Right atrium auricular region (tissue), 2 donors: ENCODE measurements at regions not wholly inside any gene's neighbourhood (a gene's known extent, or its start where the extent isn't known, plus 50 kb on each side); places are given as distances from the start of the nearest gene placed in this dataset.

ENCODE experiments used
- DNase-seq: peaks from one replicate; pipeline ENCODE4 v3.0.0-alpha.2; 2019; ENCODE audit warnings: low spot score
- H3K27ac ChIP-seq, 2 donors: fragments of 200-600 bp; sonication (generic); 1 replicate in 1 of 2; 2 replicates in 1 of 2; pipeline ENCODE4 v1.5.1; 2016 to 2019
- H3K27me3 ChIP-seq, 2 donors: fragments of 200-600 bp; sonication (generic); one replicate each; pipeline versions ENCODE4 v1.5.1 to v1.6.0; 2017 to 2019
- H3K36me3 ChIP-seq: fragments of 200-600 bp; sonication (generic); one replicate; pipeline ENCODE4 v1.5.1; 2016
- H3K4me1 ChIP-seq, 2 donors: fragments of 200-600 bp; sonication (generic); one replicate each; pipeline versions ENCODE4 v1.5.1 to v1.6.0; 2017 to 2019
- H3K4me3 ChIP-seq, 2 donors: fragments of 200-600 bp; sonication (generic); 1 replicate in 1 of 2; 2 replicates in 1 of 2; pipeline ENCODE4 v1.5.1; 2017 to 2019; ENCODE audit warnings: mild to moderate bottlenecking in 1 of 2, moderate library complexity in 1 of 2
- H3K9me3 ChIP-seq, 2 donors: fragments of 200-600 bp; sonication (generic); one replicate each; pipeline ENCODE4 v1.5.1; 2019
- TF ChIP-seq, protein P1 (sequence below), 2 donors: fragments of 200-600 bp; sonication (generic); IDR thresholded peaks; one replicate each; pipeline ENCODE4 v1.5.1; 2019; ENCODE audit warnings: antibody characterized with exemption in 2 of 2

DNA sequence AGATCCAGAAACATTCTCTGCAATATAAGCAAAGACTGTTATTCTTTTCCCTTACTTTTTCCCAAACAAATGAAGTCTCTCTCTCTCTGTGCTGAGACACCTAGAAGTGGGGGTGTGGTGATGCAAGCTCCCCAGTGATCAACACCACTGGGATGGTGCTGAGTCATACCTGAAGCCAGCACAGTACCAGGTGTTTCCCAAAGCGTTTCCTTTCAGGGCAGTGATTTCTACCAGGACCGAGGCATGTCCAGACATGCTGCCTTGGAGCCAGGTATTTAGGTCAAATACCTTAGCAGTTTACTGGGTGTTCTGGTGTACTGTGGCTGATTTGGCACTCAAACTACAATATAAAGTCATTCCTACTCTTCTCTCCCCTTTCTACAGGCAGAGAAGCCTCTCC is 726.5 kb downstream of the FAM133A start:
- TF ChIP-seq, protein P1, sequence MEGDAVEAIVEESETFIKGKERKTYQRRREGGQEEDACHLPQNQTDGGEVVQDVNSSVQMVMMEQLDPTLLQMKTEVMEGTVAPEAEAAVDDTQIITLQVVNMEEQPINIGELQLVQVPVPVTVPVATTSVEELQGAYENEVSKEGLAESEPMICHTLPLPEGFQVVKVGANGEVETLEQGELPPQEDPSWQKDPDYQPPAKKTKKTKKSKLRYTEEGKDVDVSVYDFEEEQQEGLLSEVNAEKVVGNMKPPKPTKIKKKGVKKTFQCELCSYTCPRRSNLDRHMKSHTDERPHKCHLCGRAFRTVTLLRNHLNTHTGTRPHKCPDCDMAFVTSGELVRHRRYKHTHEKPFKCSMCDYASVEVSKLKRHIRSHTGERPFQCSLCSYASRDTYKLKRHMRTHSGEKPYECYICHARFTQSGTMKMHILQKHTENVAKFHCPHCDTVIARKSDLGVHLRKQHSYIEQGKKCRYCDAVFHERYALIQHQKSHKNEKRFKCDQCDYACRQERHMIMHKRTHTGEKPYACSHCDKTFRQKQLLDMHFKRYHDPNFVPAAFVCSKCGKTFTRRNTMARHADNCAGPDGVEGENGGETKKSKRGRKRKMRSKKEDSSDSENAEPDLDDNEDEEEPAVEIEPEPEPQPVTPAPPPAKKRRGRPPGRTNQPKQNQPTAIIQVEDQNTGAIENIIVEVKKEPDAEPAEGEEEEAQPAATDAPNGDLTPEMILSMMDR (IDR thresholded peaks at IDR 0.05): no peak
- no peak overlapping the region for H3K4me3 ChIP-seq
- no peak overlapping the region for H3K27ac ChIP-seq
- no peaks in the 10 kb centered on the region for H3K36me3 ChIP-seq
- no peaks in the 10 kb centered on the region for H3K27me3 ChIP-seq
- H3K9me3 ChIP-seq: no peaks in the 10 kb centered on the region
- DNase-seq: no peak
- no peaks in the 10 kb centered on the region for H3K4me1 ChIP-seq

DNA sequence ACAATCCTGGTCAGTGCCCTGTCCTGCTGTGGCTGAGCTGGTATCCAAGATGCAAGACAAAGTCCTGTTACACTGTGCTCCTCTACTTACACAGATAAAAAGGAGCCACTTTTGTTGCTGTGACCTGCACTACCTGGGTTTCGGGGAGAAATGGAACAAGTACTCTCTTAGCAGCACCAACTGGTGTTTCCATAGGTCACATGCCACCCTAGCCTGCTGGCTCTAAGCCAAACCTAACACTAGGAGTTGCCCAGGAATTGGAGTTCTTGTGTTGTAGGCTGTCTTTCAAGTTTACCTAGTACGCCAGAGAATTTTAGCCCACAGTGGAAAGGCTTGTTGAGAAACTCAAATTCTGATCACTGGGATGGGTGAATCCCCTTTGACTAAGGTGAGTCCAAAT is 727.4 kb downstream of the FAM133A start:
- Histone ChIP-seq H3K27ac (no peak overlapping the region), H3K4me3 (no peak overlapping the region), H3K4me1 (no peaks in the 10 kb centered on the region), H3K36me3 (no peaks in the 10 kb centered on the region), H3K9me3 (no peaks in the 10 kb centered on the region), H3K27me3 (no peaks in the 10 kb centered on the region)
- TF ChIP-seq, protein P1 (IDR thresholded peaks at IDR 0.05): no peak
- DNase-seq: no peak

GRCh38 chrX:94414746-94415145 is 740.7 kb downstream of the FAM133A start:
- DNase-seq: no peak
- H3K27me3 ChIP-seq: no peaks in the 10 kb centered on the region
- H3K9me3 ChIP-seq: no peaks in the 10 kb centered on the region
- no peak overlapping the region for H3K27ac ChIP-seq
- TF ChIP-seq, protein P1 (IDR thresholded peaks at IDR 0.05): no peak
- no peak overlapping the region for H3K4me3 ChIP-seq
- H3K36me3 ChIP-seq: no peaks in the 10 kb centered on the region
- H3K4me1 ChIP-seq: no peaks in the 10 kb centered on the region

GRCh38 chrX:94418065-94418464 is 744.1 kb downstream of the FAM133A start:
- Histone ChIP-seq H3K27me3 (no peaks in the 10 kb centered on the region), H3K4me1 (no peaks in the 10 kb centered on the region), H3K36me3 (no peaks in the 10 kb centered on the region), H3K9me3 (no peaks in the 10 kb centered on the region), H3K4me3 (no peak overlapping the region), H3K27ac (no peak overlapping the region)
- DNase-seq: no peak
- TF ChIP-seq, protein P1 (IDR thresholded peaks at IDR 0.05): no peak

DNA sequence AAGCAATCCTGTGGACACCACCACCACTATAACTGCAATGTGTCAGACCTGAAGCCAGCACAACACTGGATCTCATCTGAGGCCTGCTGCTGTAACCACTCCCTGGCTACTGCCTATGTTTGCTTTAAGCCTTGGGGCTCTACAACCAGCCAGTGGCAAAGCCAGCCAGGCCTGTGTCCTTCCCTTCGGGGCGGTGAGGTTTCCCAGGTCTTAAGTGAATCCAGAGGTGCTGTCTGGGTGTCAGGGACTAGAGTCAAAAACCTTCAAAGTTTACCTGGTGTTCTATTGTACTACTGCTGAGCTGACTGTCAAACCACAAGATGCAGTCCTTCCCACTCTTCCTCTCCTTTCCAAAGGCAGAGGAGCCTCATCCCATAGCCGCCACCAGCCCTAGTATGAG is 750.5 kb downstream of the FAM133A start:
- no peak for DNase-seq
- Histone ChIP-seq H3K36me3 (no peaks in the 10 kb centered on the region), H3K4me3 (no peak overlapping the region), H3K27ac (no peak overlapping the region), H3K4me1 (no peaks in the 10 kb centered on the region), H3K27me3 (no peaks in the 10 kb centered on the region), H3K9me3 (no peaks in the 10 kb centered on the region)
- TF ChIP-seq, protein P1 (IDR thresholded peaks at IDR 0.05): no peak

GRCh38 chrX:94430091-94430490 is 756.1 kb downstream of the FAM133A start:
- Histone ChIP-seq H3K4me1 (no peaks in the 10 kb centered on the region), H3K4me3 (no peak overlapping the region)
- TF ChIP-seq, protein P1 (IDR thresholded peaks at IDR 0.05): no peak

More at GRCh38 chrX:94430091-94430490, 756.1 kb downstream of the FAM133A start:
- no peaks in the 10 kb centered on the region for H3K27me3 ChIP-seq
- H3K27ac ChIP-seq: no peak overlapping the region
- no peaks in the 10 kb centered on the region for H3K36me3 ChIP-seq
- no peak for DNase-seq
- H3K9me3 ChIP-seq: no peaks in the 10 kb centered on the region
